OCI-LY1 (cell line): ENCODE measurements at regions not wholly inside any gene's neighbourhood (a gene's known extent, or its start where the extent isn't known, plus 50 kb on each side); places are given as distances from the start of the nearest gene placed in this dataset.

ENCODE experiments used
- CTCF ChIP-seq: fragments of 200-600 bp; sonication (generic), shearing (Covaris generic); IDR thresholded peaks from 2 replicates; pipeline ENCODE4 v1.5.1; 2017; ENCODE audit warnings: mild to moderate bottlenecking, antibody characterized with exemption, low read length, moderate library complexity, mixed read lengths
- EZH2 ChIP-seq: fragments of 200-600 bp; sonication (generic), shearing (Covaris generic); IDR thresholded peaks from 2 replicates; pipeline ENCODE4 v1.8.0; 2017; ENCODE audit warnings: borderline replicate concordance, mixed run types, mild to moderate bottlenecking, antibody characterized with exemption, low read length, moderate library complexity, mixed read lengths

GRCh38 chr3:76078101-76078500 lies 292.8 kb upstream of the ZNF717 start:
- TF ChIP-seq EZH2 (no peak), CTCF (no peak)
